ENCODE measurements at regions not wholly inside any gene's neighbourhood (a gene's known extent, or its start where the extent isn't known, plus 50 kb on each side); places are given as distances from the start of the nearest gene placed in this dataset.

GRCh38 chr2:67848551-67849285 is 214.1 kb downstream of the C1D start:
- no peak overlapping the region for H3K4me3 ChIP-seq (ENCODE audit: low read depth, poor library complexity, severe bottlenecking)
- TF ChIP-seq CTCF (IDR thresholded peaks at IDR 0.05) (no peak), POLR2A (IDR thresholded peaks at IDR 0.05) (no peak)
- intact Hi-C loops (cut with DNase I; ENCODE audit: low total_unique reads), result no loop called here
- DNase-seq (ENCODE audit: low spot score in 2 of 2), result no peak
- WGBS, 2 donors, result 78% methylated on average over 6 of the region's 6 CpGs

DNA sequence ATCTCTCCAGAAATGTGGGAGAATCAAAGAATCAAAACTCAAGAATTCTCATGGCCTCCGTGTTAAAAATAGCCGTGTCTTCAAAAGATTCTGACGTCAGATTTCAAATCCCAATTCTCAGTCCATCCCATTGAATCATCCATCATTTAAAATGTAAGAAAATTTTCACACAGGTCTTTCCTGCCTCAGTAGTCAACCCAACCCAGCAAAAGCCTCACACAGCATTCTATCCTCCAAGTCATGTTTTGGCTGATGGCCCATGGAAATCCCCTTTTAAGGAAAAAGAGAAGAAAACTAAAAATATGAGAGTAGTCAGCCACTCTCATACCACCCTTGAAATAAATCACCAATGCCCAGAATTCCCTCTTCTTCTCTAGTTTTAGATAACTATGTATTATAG is 211.8 kb downstream of the C1D start:
- intact Hi-C loops (cut with DNase I; ENCODE audit: low total_unique reads), result no loop called here
- TF ChIP-seq CTCF (IDR thresholded peaks at IDR 0.05) (no peak), POLR2A (IDR thresholded peaks at IDR 0.05) (no peak)
- WGBS, 2 donors, result 81 to 88% methylated on average over 3 of the region's 3 CpGs
- H3K4me3 ChIP-seq (ENCODE audit: low read depth, poor library complexity, severe bottlenecking), result no peak overlapping the region
- DNase-seq (ENCODE audit: low spot score in 2 of 2), result no peak

GRCh38 chr2:67851956-67852824 is 210.6 kb downstream of the C1D start:
- no peak overlapping the region for H3K4me3 ChIP-seq (ENCODE audit: low read depth, poor library complexity, severe bottlenecking)
- no peak for DNase-seq (ENCODE audit: low spot score in 2 of 2)
- 82 to 84% methylated on average over 8 of the region's 8 CpGs for WGBS, 2 donors
- intact Hi-C loops (cut with DNase I; ENCODE audit: low total_unique reads), result no loop called here
- no peak for TF ChIP-seq POLR2A (IDR thresholded peaks at IDR 0.05)
- no peak for TF ChIP-seq CTCF (IDR thresholded peaks at IDR 0.05)

DNA sequence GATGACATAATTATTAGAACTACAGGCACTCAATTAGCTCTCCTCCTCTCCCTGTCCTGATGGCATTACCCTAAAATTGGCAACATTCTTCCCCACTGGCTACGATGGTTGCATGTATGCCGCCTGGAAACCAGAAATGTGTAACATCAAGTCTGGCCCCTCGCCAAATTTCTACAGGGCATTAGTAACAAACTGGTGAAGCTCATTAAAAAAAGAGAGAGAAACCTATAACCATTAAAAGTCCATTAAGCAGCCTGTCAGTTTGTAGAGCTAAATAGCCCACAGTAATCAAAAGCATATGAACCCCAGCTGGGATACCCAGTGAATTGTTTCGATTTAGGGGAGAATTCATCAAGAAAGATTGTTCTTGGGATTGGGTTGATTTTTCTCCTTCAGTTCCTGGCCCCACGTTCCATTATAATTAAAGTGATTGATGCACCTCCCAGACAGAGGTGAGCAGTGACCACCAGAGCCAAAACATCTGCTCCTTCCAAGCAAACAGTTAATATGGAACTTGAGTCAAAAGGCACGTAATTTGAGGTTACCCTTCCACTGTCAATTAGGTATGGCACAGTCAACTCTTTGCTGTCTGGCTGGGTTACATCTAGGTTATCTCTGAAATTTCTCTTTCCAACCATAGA is 208.6 kb downstream of the C1D start:
- DNase-seq (ENCODE audit: low spot score in 2 of 2), result no peak
- TF ChIP-seq POLR2A (IDR thresholded peaks at IDR 0.05), result no peak
- no peak for TF ChIP-seq CTCF (IDR thresholded peaks at IDR 0.05)
- intact Hi-C loops (cut with DNase I; ENCODE audit: low total_unique reads), result no loop called here
- no peak overlapping the region for H3K4me3 ChIP-seq (ENCODE audit: low read depth, poor library complexity, severe bottlenecking)
- 56 to 58% methylated on average over 6 of the region's 6 CpGs for WGBS, 2 donors

DNA sequence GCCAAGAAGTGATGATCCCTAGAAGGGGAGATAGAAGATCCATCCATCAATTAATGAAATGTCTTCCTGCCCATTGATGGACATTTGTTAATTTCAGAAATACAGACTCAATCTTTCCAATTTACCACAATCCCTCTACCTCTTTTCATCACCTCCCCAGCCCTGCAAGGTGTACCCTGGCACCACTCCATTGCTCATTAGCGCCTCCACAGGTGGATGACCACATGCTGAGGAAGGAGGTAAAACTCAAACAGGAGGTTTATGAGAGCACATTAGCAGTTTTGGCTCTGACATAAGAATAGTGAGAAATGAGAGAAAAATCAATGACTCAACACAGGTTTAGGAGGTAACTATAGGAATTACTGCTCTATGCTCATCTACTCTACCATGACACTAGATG is 208.0 kb downstream of the C1D start:
- 62 to 94% methylated on average over 1 of the region's 1 CpG for WGBS, 2 donors
- intact Hi-C loops (cut with DNase I; ENCODE audit: low total_unique reads), result no loop called here
- no peak for DNase-seq (ENCODE audit: low spot score in 2 of 2)
- no peak for TF ChIP-seq POLR2A (IDR thresholded peaks at IDR 0.05)
- no peak overlapping the region for H3K4me3 ChIP-seq (ENCODE audit: low read depth, poor library complexity, severe bottlenecking)

DNA sequence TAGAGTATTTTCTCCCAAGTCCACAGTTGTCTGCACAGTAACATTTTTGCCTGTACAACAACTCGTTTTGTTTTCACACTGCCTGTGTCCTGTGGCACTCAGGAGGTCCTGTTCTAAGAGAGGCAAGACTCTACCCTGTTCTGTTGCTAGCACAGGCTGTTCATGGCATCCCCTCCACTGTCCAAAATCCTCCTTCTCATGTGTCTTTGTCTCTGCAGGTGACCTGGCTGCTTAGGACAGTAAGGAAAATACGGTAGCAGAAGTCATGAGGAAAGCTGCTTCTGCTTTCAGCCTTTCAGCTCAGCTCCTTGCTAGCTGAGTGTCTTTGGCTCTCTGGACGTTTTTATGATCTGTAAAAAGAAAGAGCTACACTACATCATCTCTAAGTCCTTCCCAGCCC is 205.9 kb downstream of the C1D start:
- no peak for DNase-seq (ENCODE audit: low spot score in 2 of 2)
- TF ChIP-seq CTCF (IDR thresholded peaks at IDR 0.05), result no peak
- TF ChIP-seq POLR2A (IDR thresholded peaks at IDR 0.05), result no peak
- WGBS, 2 donors, result 53 to 72% methylated on average over 3 of the region's 3 CpGs
- H3K4me3 ChIP-seq (ENCODE audit: low read depth, poor library complexity, severe bottlenecking), result no peak overlapping the region
- intact Hi-C loops (cut with DNase I; ENCODE audit: low total_unique reads), result loop anchor here (1.0 kb wide), 1 partner anchor 41 kb away; no protein-coding TSS in a partner anchor

Measured in lower leg skin (tissue), 4 donors.